Mucosa of descending colon (tissue), 3 donors: ENCODE measurements at regions not wholly inside any gene's neighbourhood (a gene's known extent, or its start where the extent isn't known, plus 50 kb on each side); places are given as distances from the start of the nearest gene placed in this dataset.

Source experiments
- ATAC-seq: fragments of 200-7000 bp; cut with Tn5 transposase; one replicate; pipeline ENCODE4 v1.9.1; 2020; ENCODE audit warnings: mild to moderate bottlenecking, moderate library complexity
- DNase-seq, 3 donors: peaks; one replicate each; pipeline ENCODE4 v3.0.0-alpha.2; 2020
- H3K36me3 ChIP-seq: fragments of 200-600 bp; one replicate; pipeline ENCODE4 v1.8.0; 2021; ENCODE audit warnings: low read depth, mild to moderate bottlenecking
- H3K4me1 ChIP-seq: fragments of 200-600 bp; one replicate; pipeline ENCODE4 v1.8.0; 2021; ENCODE audit warnings: low read depth, mild to moderate bottlenecking
- H3K4me3 ChIP-seq: fragments of 200-600 bp; one replicate; pipeline ENCODE4 v1.8.0; 2021; ENCODE audit warnings: mild to moderate bottlenecking
- H3K9me3 ChIP-seq: fragments of 200-600 bp; one replicate; pipeline ENCODE4 v1.8.0; 2021; ENCODE audit warnings: mild to moderate bottlenecking
- CTCF ChIP-seq: fragments of 200-600 bp; IDR thresholded peaks from one replicate; pipeline ENCODE4 v1.8.0; 2022; ENCODE audit warnings: antibody characterized with exemption, mild to moderate bottlenecking
- intact Hi-C, 2 donors: fragments of 100-400 bp; cut with DNase I in 1 of 2; cut with micrococcal nuclease in 1 of 2; formaldehyde crosslinking; loops; one replicate each; pipeline versions ENCODE4 v1.11.0 to v1.11.1; 2022; cut with DNase I, micrococcal nuclease
- donor health status: DM: no; HTN: no; CAD: no; lungs with moderate emphysema.
- donor health status: DM: no; HTN: no; CAD: no.
- donor health status: DM: no; HTN: yes; CAD: no.

GRCh38 chr10:23696476-23696875 is 257.6 kb downstream of the OTUD1 start:
- Histone ChIP-seq H3K4me1 (peaks cover 3% of the 10 kb centered on the region), H3K36me3 (no peaks in the 10 kb centered on the region), H3K4me3 (no peak overlapping the region), H3K9me3 (no peaks in the 10 kb centered on the region)
- no peak for TF ChIP-seq CTCF
- no peak for ATAC-seq
- intact Hi-C loops, result no loop called here
- DNase-seq, result no peak

- TF ChIP-seq CTCF, result peak; percentile 33
- Histone ChIP-seq H3K36me3 (no peaks in the 10 kb centered on the region), H3K4me3 (no peak overlapping the region), H3K9me3 (no peaks in the 10 kb centered on the region), H3K4me1 (no peaks in the 10 kb centered on the region)
- intact Hi-C loops, result loop anchor here in 1 of 2 donors (10.0 kb wide), 1 partner anchor 388 kb away; no protein-coding TSS in a partner anchor
- DNase-seq (peak in 2 of 3 donors; percentile 29 to 59), ATAC-seq (peak; percentile 87)
These were observed 264.1 kb downstream of the OTUD1 start for GRCh38 chr10:23702977-23703414.

GRCh38 chr10:23715363-23715762 is 276.5 kb downstream of the OTUD1 start:
- Histone ChIP-seq H3K4me1 (no peaks in the 10 kb centered on the region), H3K9me3 (no peaks in the 10 kb centered on the region), H3K36me3 (no peaks in the 10 kb centered on the region), H3K4me3 (no peak overlapping the region)
- DNase-seq (no peak), ATAC-seq (no peak)
- TF ChIP-seq CTCF, result no peak
- intact Hi-C loops, result no loop called here

DNA sequence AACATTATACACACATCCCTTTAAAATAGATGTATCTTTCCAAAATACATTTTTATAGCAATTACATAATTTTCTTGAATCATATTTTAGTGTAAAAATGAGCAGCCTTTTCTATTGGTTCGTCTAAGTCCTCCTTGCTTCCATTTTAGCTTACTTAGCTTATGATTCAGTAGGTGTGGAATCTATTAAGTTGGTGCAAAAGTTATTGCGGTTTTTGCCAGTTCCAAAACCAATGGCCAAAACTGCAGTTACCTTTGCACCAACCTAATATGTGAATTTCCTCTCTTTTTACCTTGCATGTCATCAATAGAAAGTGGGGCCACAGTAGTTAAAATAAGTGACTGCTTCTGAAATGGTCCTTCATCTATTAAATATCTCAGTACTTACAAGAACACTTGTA is 279.0 kb downstream of the OTUD1 start:
- H3K9me3 ChIP-seq, result no peaks in the 10 kb centered on the region
- ATAC-seq, result no peak
- DNase-seq, result no peak
- H3K36me3 ChIP-seq, result no peaks in the 10 kb centered on the region
- no peak for TF ChIP-seq CTCF
- no peaks in the 10 kb centered on the region for H3K4me1 ChIP-seq
- no peak overlapping the region for H3K4me3 ChIP-seq
- intact Hi-C loops, result no loop called here

DNA sequence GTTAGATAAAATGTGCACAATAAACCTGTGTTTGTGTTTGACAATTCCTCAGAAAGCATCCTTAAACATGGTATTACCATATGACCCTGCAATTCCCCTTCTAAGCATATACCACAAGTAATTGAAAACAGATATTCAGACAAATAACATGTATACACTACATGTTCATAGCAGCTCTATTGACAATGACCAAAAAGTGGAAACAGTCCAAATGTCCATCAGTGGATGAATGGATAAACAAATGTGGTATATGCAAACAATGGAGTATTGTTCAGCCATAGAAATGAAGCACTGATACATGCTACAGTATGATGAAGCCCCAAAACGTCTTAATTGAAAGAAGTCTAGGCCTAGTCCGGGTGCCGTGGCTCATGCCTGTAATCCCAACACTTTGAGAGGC is 280.1 kb downstream of the OTUD1 start:
- intact Hi-C loops, result no loop called here
- DNase-seq, result no peak
- Histone ChIP-seq H3K4me3 (no peak overlapping the region), H3K9me3 (no peaks in the 10 kb centered on the region), H3K36me3 (no peaks in the 10 kb centered on the region), H3K4me1 (no peaks in the 10 kb centered on the region)
- TF ChIP-seq CTCF, result no peak
- no peak for ATAC-seq

DNA sequence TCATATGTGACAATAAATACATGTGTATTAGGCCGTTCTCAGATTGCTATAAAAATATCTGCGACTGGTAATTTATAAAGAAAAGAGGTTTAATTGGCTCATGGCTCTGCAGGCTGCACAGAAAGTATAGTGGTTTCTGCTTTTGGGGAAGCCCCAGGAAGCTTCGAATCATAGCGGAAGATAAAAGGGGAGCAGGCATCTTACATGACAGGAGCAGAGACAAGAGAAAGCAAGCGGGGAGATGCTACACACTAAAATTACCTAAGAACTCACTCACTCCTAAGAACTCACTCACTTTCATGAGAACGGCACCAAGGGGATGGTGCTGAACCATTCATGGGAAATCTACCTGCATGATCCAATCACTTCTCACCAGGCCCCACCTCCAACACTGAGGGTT is 284.9 kb downstream of the OTUD1 start:
- no peaks in the 10 kb centered on the region for H3K36me3 ChIP-seq
- no peaks in the 10 kb centered on the region for H3K9me3 ChIP-seq
- H3K4me3 ChIP-seq, result no peak overlapping the region
- ATAC-seq (no peak), DNase-seq (no peak)
- no peaks in the 10 kb centered on the region for H3K4me1 ChIP-seq
- TF ChIP-seq CTCF, result no peak
- intact Hi-C loops, result no loop called here
